Neural crest cell (in vitro differentiated cells): ENCODE measurements at regions not wholly inside any gene's neighbourhood (a gene's known extent, or its start where the extent isn't known, plus 50 kb on each side); places are given as distances from the start of the nearest gene placed in this dataset.

Source experiments
- DNase-seq: peaks from one replicate; pipeline ENCODE4 v3.0.0; 2021; ENCODE audit warnings: low read depth, mixed read lengths, low spot score
- H3K27ac Mint-ChIP-seq: one replicate; pipeline ENCODE4 v1.8.0; 2021; ENCODE audit warnings: mild to moderate bottlenecking, mixed read lengths; ENCODE audit not compliant: unreplicated experiment
- H3K27me3 Mint-ChIP-seq: 2 replicates; pipeline ENCODE4 v1.8.0; 2021; ENCODE audit warnings: low read depth, mild to moderate bottlenecking, mixed read lengths
- H3K36me3 Mint-ChIP-seq: 2 replicates; pipeline ENCODE4 v1.8.0; 2021; ENCODE audit warnings: low read depth, mild to moderate bottlenecking, mixed read lengths
- H3K4me1 Mint-ChIP-seq: 2 replicates; pipeline ENCODE4 v1.8.0; 2021; ENCODE audit warnings: mixed read lengths
- H3K4me3 Mint-ChIP-seq: one replicate; pipeline ENCODE4 v1.8.0; 2021; ENCODE audit warnings: mild to moderate bottlenecking, mixed read lengths
- H3K9me3 Mint-ChIP-seq: 2 replicates; pipeline ENCODE4 v1.8.0; 2021; ENCODE audit warnings: mixed read lengths
- CTCF ChIP-seq: fragments of 200-600 bp; sonication (generic); conservative IDR thresholded peaks from 2 replicates; pipeline ENCODE4 v1.5.0; 2021; ENCODE audit warnings: antibody characterized with exemption, mild to moderate bottlenecking

GRCh38 chr7:33742521-33742920 lies 162.8 kb upstream of the BMPER start:
- H3K4me1 Mint-ChIP-seq = no peaks in the 10 kb centered on the region
- no peaks in the 10 kb centered on the region for H3K36me3 Mint-ChIP-seq
- no peak for DNase-seq
- H3K27me3 Mint-ChIP-seq = peaks cover 2% of the 10 kb centered on the region
- no peak overlapping the region for H3K27ac Mint-ChIP-seq
- H3K4me3 Mint-ChIP-seq = no peak overlapping the region
- H3K9me3 Mint-ChIP-seq = peaks cover 8% of the 10 kb centered on the region
- no peak for TF ChIP-seq CTCF

- H3K4me1 Mint-ChIP-seq = no peaks in the 10 kb centered on the region
- no peak overlapping the region for H3K4me3 Mint-ChIP-seq
- no peaks in the 10 kb centered on the region for H3K36me3 Mint-ChIP-seq
Observed at GRCh38 chr7:33742999-33743587, 162.2 kb upstream of the BMPER start.

GRCh38 chr7:33743594-33743993 lies 161.7 kb upstream of the BMPER start:
- no peak for TF ChIP-seq CTCF
- H3K4me3 Mint-ChIP-seq = no peak overlapping the region
- DNase-seq = no peak

More at GRCh38 chr7:33742999-33743587, 162.2 kb upstream of the BMPER start:
- no peak for TF ChIP-seq CTCF
- Mint-ChIP-seq H3K27ac (no peak overlapping the region), H3K9me3 (peaks cover 8% of the 10 kb centered on the region), H3K27me3 (peaks cover 2% of the 10 kb centered on the region)
- no peak for DNase-seq

GRCh38 chr7:33744293-33745075 lies 160.9 kb upstream of the BMPER start:
- DNase-seq = no peak
- peak; percentile 55 for TF ChIP-seq CTCF
- Mint-ChIP-seq H3K27ac (no peak overlapping the region), H3K4me3 (no peak overlapping the region), H3K36me3 (no peaks in the 10 kb centered on the region), H3K4me1 (no peaks in the 10 kb centered on the region), H3K27me3 (peaks cover 8% of the 10 kb centered on the region), H3K9me3 (peaks cover 6% of the 10 kb centered on the region)

More at GRCh38 chr7:33743594-33743993, 161.7 kb upstream of the BMPER start:
- peaks cover 8% of the 10 kb centered on the region for H3K9me3 Mint-ChIP-seq
- H3K27me3 Mint-ChIP-seq = peaks cover 6% of the 10 kb centered on the region
- no peak overlapping the region for H3K27ac Mint-ChIP-seq
- H3K4me1 Mint-ChIP-seq = no peaks in the 10 kb centered on the region
- no peaks in the 10 kb centered on the region for H3K36me3 Mint-ChIP-seq

GRCh38 chr7:33745934-33746333 lies 159.4 kb upstream of the BMPER start:
- Mint-ChIP-seq H3K9me3 (no peaks in the 10 kb centered on the region), H3K27ac (no peak overlapping the region), H3K4me1 (no peaks in the 10 kb centered on the region), H3K27me3 (peaks cover 8% of the 10 kb centered on the region), H3K4me3 (no peak overlapping the region), H3K36me3 (no peaks in the 10 kb centered on the region)
- DNase-seq = no peak
- no peak for TF ChIP-seq CTCF
